ENCODE measurements at regions not wholly inside any gene's neighbourhood (a gene's known extent, or its start where the extent isn't known, plus 50 kb on each side); places are given as distances from the start of the nearest gene placed in this dataset.
A peak's percentile ranks its signal among the peaks of the same experiment; 100 is the strongest.
"Not testable (repeated sequence)": the region's sequence is repeated elsewhere in the genome, so short reads cannot be mapped to it uniquely, and the experiment has no call there.

- no peak overlapping the region for H3K9ac ChIP-seq (ENCODE audit: insufficient read length, low read depth)
- H3K36me3 ChIP-seq (ENCODE audit: insufficient read depth, insufficient read length, low read length), result no peaks in the 10 kb centered on the region
- H3K4me1 ChIP-seq (ENCODE audit: insufficient read depth, insufficient read length), result peaks cover 6% of the 10 kb centered on the region
- TF ChIP-seq ZNF274 (IDR thresholded peaks at IDR 0.05; ENCODE audit: low read depth, low read length) (no peak), SUZ12 (IDR thresholded peaks at IDR 0.05; ENCODE audit: extremely low read depth, insufficient read depth, insufficient read length) (no peak), YY1 (IDR thresholded peaks at IDR 0.05; ENCODE audit: insufficient read depth, insufficient read length) (no peak)
- H3K9me3 ChIP-seq (ENCODE audit: insufficient read depth, low read length), result no peaks in the 10 kb centered on the region
- H3K27me3 ChIP-seq (ENCODE audit: insufficient read depth, insufficient read length), result no peaks in the 10 kb centered on the region
- no peak overlapping the region for H3K4me3 ChIP-seq (ENCODE audit: insufficient read length, low read depth)
- no peak for DNase-seq (ENCODE audit: low read depth, low spot score)
Measured at GRCh38 chr9:38488156-38488698, 64.0 kb upstream of the IGFBPL1 start.

GRCh38 chr9:38487418-38488155 is 63.3 kb upstream of the IGFBPL1 start:
- H3K27me3 ChIP-seq (ENCODE audit: insufficient read depth, insufficient read length); DNase-seq (ENCODE audit: low read depth, low spot score); H3K9me3 ChIP-seq (ENCODE audit: insufficient read depth, low read length); H3K36me3 ChIP-seq (ENCODE audit: insufficient read depth, insufficient read length, low read length); H3K9ac ChIP-seq (ENCODE audit: insufficient read length, low read depth); H3K4me3 ChIP-seq (ENCODE audit: insufficient read length, low read depth); H3K4me1 ChIP-seq (ENCODE audit: insufficient read depth, insufficient read length): not testable (repeated sequence)

DNA sequence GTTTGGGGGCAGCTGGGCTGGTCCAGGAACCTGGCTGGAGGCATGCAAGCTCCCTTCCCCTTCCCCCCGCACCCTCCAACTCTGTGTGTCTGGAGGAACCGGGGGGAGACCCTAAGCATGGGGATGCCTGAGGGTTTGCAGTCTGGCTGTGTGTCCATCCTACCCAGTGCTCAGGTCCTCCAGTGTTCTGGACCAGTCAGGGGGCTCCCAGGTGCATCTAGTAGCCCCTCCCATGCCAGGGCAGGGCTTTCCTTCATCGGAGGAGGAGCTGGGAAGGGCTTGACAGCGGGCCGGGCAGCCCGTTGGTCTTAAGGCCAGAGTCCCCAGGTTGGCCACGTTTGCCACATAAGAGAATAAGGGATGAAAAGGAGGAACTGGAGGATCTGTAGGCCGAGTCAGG is 62.6 kb upstream of the IGFBPL1 start:
- no peaks in the 10 kb centered on the region for H3K27me3 ChIP-seq (ENCODE audit: insufficient read depth, insufficient read length)
- TF ChIP-seq SUZ12 (IDR thresholded peaks at IDR 0.05; ENCODE audit: extremely low read depth, insufficient read depth, insufficient read length) (no peak), ZNF274 (IDR thresholded peaks at IDR 0.05; ENCODE audit: low read depth, low read length) (no peak), YY1 (IDR thresholded peaks at IDR 0.05; ENCODE audit: insufficient read depth, insufficient read length) (no peak)
- H3K9me3 ChIP-seq (ENCODE audit: insufficient read depth, low read length), result no peaks in the 10 kb centered on the region
- no peak overlapping the region for H3K9ac ChIP-seq (ENCODE audit: insufficient read length, low read depth)
- H3K36me3 ChIP-seq (ENCODE audit: insufficient read depth, insufficient read length, low read length), result no peaks in the 10 kb centered on the region
- DNase-seq (ENCODE audit: low read depth, low spot score), result no peak
- no peak overlapping the region for H3K4me3 ChIP-seq (ENCODE audit: insufficient read length, low read depth)
- H3K4me1 ChIP-seq (ENCODE audit: insufficient read depth, insufficient read length), result peaks cover 9% of the 10 kb centered on the region

DNA sequence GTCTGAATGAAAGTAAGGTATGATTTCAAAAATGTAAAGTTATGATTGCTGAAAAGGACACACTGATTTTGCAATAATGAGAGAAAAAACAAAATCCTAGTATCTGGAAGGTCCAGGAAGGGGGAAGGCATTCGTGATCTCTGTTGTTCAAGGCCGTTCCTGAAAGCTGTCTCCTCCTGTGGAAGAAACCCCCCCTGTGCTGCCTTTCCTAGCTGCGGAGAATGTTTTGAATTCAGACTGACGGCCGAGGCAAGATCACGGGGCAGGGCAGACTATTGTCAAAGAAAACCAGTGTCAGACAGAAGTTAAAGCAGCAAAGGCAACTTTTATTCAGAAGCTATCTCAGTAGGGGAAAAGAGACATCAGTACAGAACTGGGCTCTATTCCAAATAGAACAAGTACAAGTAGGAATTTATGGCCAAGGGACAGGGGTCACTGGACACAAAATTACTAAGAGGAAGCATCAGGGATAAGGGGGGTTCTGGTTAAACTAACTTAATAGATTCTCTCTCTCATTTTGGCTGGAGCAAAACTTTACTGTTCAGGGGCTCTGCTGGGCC is 61.9 kb upstream of the IGFBPL1 start:
- Histone ChIP-seq H3K4me1 (ENCODE audit: insufficient read depth, insufficient read length) (peaks cover 9% of the 10 kb centered on the region), H3K9me3 (ENCODE audit: insufficient read depth, low read length) (no peaks in the 10 kb centered on the region), H3K27me3 (ENCODE audit: insufficient read depth, insufficient read length) (no peaks in the 10 kb centered on the region), H3K9ac (ENCODE audit: insufficient read length, low read depth) (no peak overlapping the region), H3K36me3 (ENCODE audit: insufficient read depth, insufficient read length, low read length) (no peaks in the 10 kb centered on the region), H3K4me3 (ENCODE audit: insufficient read length, low read depth) (no peak overlapping the region)
- TF ChIP-seq ZNF274 (IDR thresholded peaks at IDR 0.05; ENCODE audit: low read depth, low read length) (no peak), YY1 (IDR thresholded peaks at IDR 0.05; ENCODE audit: insufficient read depth, insufficient read length) (no peak), SUZ12 (IDR thresholded peaks at IDR 0.05; ENCODE audit: extremely low read depth, insufficient read depth, insufficient read length) (no peak)
- no peak for DNase-seq (ENCODE audit: low read depth, low spot score)

GRCh38 chr9:38484076-38484665 is 59.9 kb upstream of the IGFBPL1 start:
- peak overlapping the region; percentile 27 for H3K9ac ChIP-seq (ENCODE audit: insufficient read length, low read depth)
- not testable (repeated sequence) for DNase-seq (ENCODE audit: low read depth, low spot score); H3K36me3 ChIP-seq (ENCODE audit: insufficient read depth, insufficient read length, low read length); H3K4me1 ChIP-seq (ENCODE audit: insufficient read depth, insufficient read length); H3K9me3 ChIP-seq (ENCODE audit: insufficient read depth, low read length); H3K4me3 ChIP-seq (ENCODE audit: insufficient read length, low read depth); H3K27me3 ChIP-seq (ENCODE audit: insufficient read depth, insufficient read length)

DNA sequence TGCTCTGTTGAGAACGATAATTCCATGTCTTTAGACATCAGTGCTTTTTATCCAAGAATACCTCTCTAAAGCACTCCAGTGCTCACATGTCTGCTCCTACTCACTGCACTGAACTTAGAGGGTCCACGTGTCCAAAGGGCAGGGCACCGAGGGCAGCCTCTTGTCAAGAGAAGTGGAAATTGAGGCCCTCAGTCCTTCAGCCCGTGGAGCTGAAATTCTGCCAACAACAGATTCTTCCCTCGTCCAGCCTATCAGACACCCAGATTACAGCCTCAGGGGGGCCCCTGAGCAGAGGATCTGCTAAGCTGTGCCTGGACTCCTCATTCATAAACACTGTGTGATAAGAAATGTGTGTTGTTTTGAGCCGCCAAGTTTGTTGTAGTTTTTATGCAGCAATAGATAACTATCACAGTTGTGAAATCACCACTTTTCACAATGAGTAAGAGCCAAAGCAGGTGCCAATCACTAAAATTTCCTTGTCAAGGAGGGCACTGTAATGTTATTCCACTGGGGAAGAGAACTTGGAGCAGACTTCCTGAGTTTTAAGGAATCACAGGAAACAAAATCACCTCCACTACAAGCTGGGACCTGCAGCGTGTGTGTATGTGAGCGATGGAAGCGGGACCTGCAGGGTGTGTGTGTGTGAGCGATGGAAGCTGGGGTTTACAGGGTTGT is 58.8 kb upstream of the IGFBPL1 start:
- no peak for TF ChIP-seq ZNF274 (IDR thresholded peaks at IDR 0.05; ENCODE audit: low read depth, low read length)
- no peak for TF ChIP-seq YY1 (IDR thresholded peaks at IDR 0.05; ENCODE audit: insufficient read depth, insufficient read length)
- H3K27me3 ChIP-seq (ENCODE audit: insufficient read depth, insufficient read length), result no peaks in the 10 kb centered on the region
- H3K4me3 ChIP-seq (ENCODE audit: insufficient read length, low read depth), result no peak overlapping the region
- peak overlapping the region; percentile 9 for H3K9ac ChIP-seq (ENCODE audit: insufficient read length, low read depth)
- no peak for DNase-seq (ENCODE audit: low read depth, low spot score)
- H3K9me3 ChIP-seq (ENCODE audit: insufficient read depth, low read length), result no peaks in the 10 kb centered on the region
- no peaks in the 10 kb centered on the region for H3K36me3 ChIP-seq (ENCODE audit: insufficient read depth, insufficient read length, low read length)
- H3K4me1 ChIP-seq (ENCODE audit: insufficient read depth, insufficient read length), result peaks cover 7% of the 10 kb centered on the region

GRCh38 chr9:38478211-38478610 is 54.0 kb upstream of the IGFBPL1 start:
- no peaks in the 10 kb centered on the region for H3K36me3 ChIP-seq (ENCODE audit: insufficient read depth, insufficient read length, low read length)
- no peak for DNase-seq (ENCODE audit: low read depth, low spot score)

DNA sequence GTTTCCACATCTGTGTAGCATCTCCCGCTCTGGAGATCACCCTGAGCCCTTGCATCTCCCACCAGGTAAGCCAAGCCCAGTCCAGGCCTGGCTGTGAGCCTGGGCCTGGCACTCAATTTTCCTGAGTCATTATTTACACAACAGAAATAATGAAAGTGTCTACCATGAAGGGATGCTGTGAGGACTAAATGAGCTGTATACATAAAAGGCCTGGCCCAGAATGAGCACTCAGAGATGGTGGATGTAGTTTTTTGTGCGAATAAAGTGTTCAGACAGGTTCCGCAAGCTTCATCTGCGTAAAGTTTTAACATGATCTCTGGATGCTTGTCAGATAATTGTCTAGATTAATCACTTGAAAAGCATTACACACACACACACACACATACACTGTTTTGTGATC is 50.2 kb upstream of the IGFBPL1 start:
- not testable (repeated sequence) for DNase-seq (ENCODE audit: low read depth, low spot score); H3K36me3 ChIP-seq (ENCODE audit: insufficient read depth, insufficient read length, low read length); H3K27me3 ChIP-seq (ENCODE audit: insufficient read depth, insufficient read length); H3K9ac ChIP-seq (ENCODE audit: insufficient read length, low read depth); H3K4me1 ChIP-seq (ENCODE audit: insufficient read depth, insufficient read length); H3K9me3 ChIP-seq (ENCODE audit: insufficient read depth, low read length); H3K4me3 ChIP-seq (ENCODE audit: insufficient read length, low read depth)

More at GRCh38 chr9:38478211-38478610, 54.0 kb upstream of the IGFBPL1 start:
- H3K9ac ChIP-seq (ENCODE audit: insufficient read length, low read depth), result no peak overlapping the region
- no peaks in the 10 kb centered on the region for H3K27me3 ChIP-seq (ENCODE audit: insufficient read depth, insufficient read length)
- 0 out of 2 replicates have a peak, but pooled peaks cover 6% of the 10 kb centered on the region for H3K9me3 ChIP-seq (ENCODE audit: insufficient read depth, low read length)
- H3K4me1 ChIP-seq (ENCODE audit: insufficient read depth, insufficient read length), result peaks cover 3% of the 10 kb centered on the region
- no peak for TF ChIP-seq SUZ12 (IDR thresholded peaks at IDR 0.05; ENCODE audit: extremely low read depth, insufficient read depth, insufficient read length)
- no peak for TF ChIP-seq ZNF274 (IDR thresholded peaks at IDR 0.05; ENCODE audit: low read depth, low read length)
- TF ChIP-seq YY1 (IDR thresholded peaks at IDR 0.05; ENCODE audit: insufficient read depth, insufficient read length), result no peak
- no peak overlapping the region for H3K4me3 ChIP-seq (ENCODE audit: insufficient read length, low read depth)
